ENCODE measurements at regions not wholly inside any gene's neighbourhood (a gene's known extent, or its start where the extent isn't known, plus 50 kb on each side); places are given as distances from the start of the nearest gene placed in this dataset.
"Not testable (repeated sequence)": the region's sequence is repeated elsewhere in the genome, so short reads cannot be mapped to it uniquely, and the experiment has no call there.

GRCh38 chr11:37963440-37963839 lies 1365.4 kb upstream of the RAG2 start:
- in situ Hi-C loops (cut with HindIII; ENCODE audit: low sequenced_read_pairs), result no loop called here

- in situ Hi-C loops (cut with HindIII; ENCODE audit: low sequenced_read_pairs), result no loop called here
Observed at GRCh38 chr11:37957717-37958116, 1359.7 kb upstream of the RAG2 start.

GRCh38 chr11:37951996-37952395 lies 1354.0 kb upstream of the RAG2 start:
- in situ Hi-C loops (cut with HindIII; ENCODE audit: low sequenced_read_pairs), result no loop called here

- in situ Hi-C loops (cut with HindIII; ENCODE audit: low sequenced_read_pairs), result no loop called here
Observed at GRCh38 chr11:37948258-37948657, 1350.2 kb upstream of the RAG2 start.

- in situ Hi-C loops (cut with HindIII; ENCODE audit: low sequenced_read_pairs), result no loop called here
Observed at GRCh38 chr11:37947821-37948220, 1349.8 kb upstream of the RAG2 start.

- in situ Hi-C loops (cut with HindIII; ENCODE audit: low sequenced_read_pairs), result no loop called here
Observed at GRCh38 chr11:37946155-37946766, 1348.2 kb upstream of the RAG2 start.

GRCh38 chr11:37942081-37942480 lies 1344.0 kb upstream of the RAG2 start:
- in situ Hi-C loops (cut with HindIII; ENCODE audit: low sequenced_read_pairs), result no loop called here

- in situ Hi-C loops (cut with HindIII; ENCODE audit: low sequenced_read_pairs), result no loop called here
Observed at GRCh38 chr11:37929100-37929653, 1331.1 kb upstream of the RAG2 start.

GRCh38 chr11:37926772-37927171 lies 1328.7 kb upstream of the RAG2 start:
- in situ Hi-C loops (cut with HindIII; ENCODE audit: low sequenced_read_pairs), result no loop called here

GRCh38 chr11:37916331-37916730 lies 1318.3 kb upstream of the RAG2 start:
- in situ Hi-C loops (cut with HindIII; ENCODE audit: low sequenced_read_pairs), result no loop called here

GRCh38 chr11:37914859-37915258 lies 1316.8 kb upstream of the RAG2 start:
- in situ Hi-C loops (cut with HindIII; ENCODE audit: low sequenced_read_pairs), result no loop called here

- in situ Hi-C loops (cut with HindIII; ENCODE audit: low sequenced_read_pairs), result no loop called here
Observed at GRCh38 chr11:37908219-37908548, 1310.1 kb upstream of the RAG2 start.

GRCh38 chr11:37907436-37908218 lies 1309.6 kb upstream of the RAG2 start:
- in situ Hi-C loops (cut with HindIII; ENCODE audit: low sequenced_read_pairs), result no loop called here

GRCh38 chr11:37905707-37906417 lies 1307.8 kb upstream of the RAG2 start:
- in situ Hi-C loops (cut with HindIII; ENCODE audit: low sequenced_read_pairs), result no loop called here

GRCh38 chr11:37896016-37896415 lies 1298.0 kb upstream of the RAG2 start:
- in situ Hi-C loops (cut with HindIII; ENCODE audit: low sequenced_read_pairs), result no loop called here

GRCh38 chr11:37881741-37882140 lies 1283.7 kb upstream of the RAG2 start:
- in situ Hi-C loops (cut with HindIII; ENCODE audit: low sequenced_read_pairs), result no loop called here

GRCh38 chr11:37861671-37862070 lies 1263.6 kb upstream of the RAG2 start:
- in situ Hi-C loops (cut with HindIII; ENCODE audit: low sequenced_read_pairs), result no loop called here

- in situ Hi-C loops (cut with HindIII; ENCODE audit: low sequenced_read_pairs), result not testable (repeated sequence)
Observed at GRCh38 chr11:37858806-37859537, 1260.9 kb upstream of the RAG2 start.

GRCh38 chr11:37858398-37858797 lies 1260.4 kb upstream of the RAG2 start:
- in situ Hi-C loops (cut with HindIII; ENCODE audit: low sequenced_read_pairs), result no loop called here

- in situ Hi-C loops (cut with HindIII; ENCODE audit: low sequenced_read_pairs), result no loop called here
Observed at GRCh38 chr11:37857726-37858125, 1259.7 kb upstream of the RAG2 start.

GRCh38 chr11:37849706-37850105 lies 1251.7 kb upstream of the RAG2 start:
- in situ Hi-C loops (cut with HindIII; ENCODE audit: low sequenced_read_pairs), result no loop called here

Measured in endothelial cell of hepatic sinusoid (primary cell).